OCI-LY3 (cell line): ENCODE measurements at regions not wholly inside any gene's neighbourhood (a gene's known extent, or its start where the extent isn't known, plus 50 kb on each side); places are given as distances from the start of the nearest gene placed in this dataset.

Experiments used
- CTCF ChIP-seq: fragments of 200-600, 300-600 bp; sonication (generic); IDR thresholded peaks from 2 replicates; pipeline ENCODE4 v1.5.1; 2014; ENCODE audit warnings: antibody characterized with exemption, low read length, low read depth
- EZH2phosphoT487 ChIP-seq: fragments of 200-600 bp; shearing (Covaris generic); IDR thresholded peaks from 2 replicates; pipeline ENCODE4 v1.6.1; 2018; ENCODE audit warnings: antibody characterized with exemption, mixed run types, low read depth

- no peak for TF ChIP-seq CTCF
- no peak for TF ChIP-seq EZH2phosphoT487
Measured at GRCh38 chr21:17673261-17674020, 60.7 kb upstream of the BTG3 start.
